H1 (cell line): ENCODE measurements at regions not wholly inside any gene's neighbourhood (a gene's known extent, or its start where the extent isn't known, plus 50 kb on each side); places are given as distances from the start of the nearest gene placed in this dataset.
A peak's percentile ranks its signal among the peaks of the same experiment; 100 is the strongest.

Experiments
- BACH1 ChIP-seq: IDR thresholded peaks from 2 replicates; pipeline ENCODE4 v1.6.1; 2012; ENCODE audit warnings: low read length, improper control_type of control experiment
- CBX8 ChIP-seq: fragments of 300-800, 300-1000 bp; sonication (generic); IDR thresholded peaks from 2 replicates; pipeline ENCODE4 v1.7.1; 2016; ENCODE audit warnings: low read depth, low read length, borderline replicate concordance
- CREB1 ChIP-seq: IDR thresholded peaks from 2 replicates; pipeline ENCODE4 v1.6.1; 2012; ENCODE audit warnings: inconsistent platforms
- EZH2 ChIP-seq: fragments of 200-600 bp; sonication (generic); IDR thresholded peaks from 2 replicates; pipeline ENCODE4 v1.7.1; 2012; ENCODE audit warnings: low read depth, mild to moderate bottlenecking, moderate library complexity, low read length, inconsistent platforms; ENCODE audit not compliant: severe bottlenecking
- HDAC2 ChIP-seq, 2 experiments: fragments of 300-600 bp in 1 of 2; sonication (generic) in 1 of 2; IDR thresholded peaks; 2 replicates each; pipeline ENCODE4 v1.6.1; 2011 to 2012; ENCODE audit warnings: low read depth in 2 of 2, low read length in 2 of 2, mild to moderate bottlenecking in 2 of 2, moderate library complexity in 2 of 2, borderline replicate concordance in 1 of 2, inconsistent platforms in 1 of 2
- KDM5A ChIP-seq: fragments of 200-600 bp; IDR thresholded peaks from 2 replicates; pipeline ENCODE4 v1.7.1; 2012; ENCODE audit warnings: mild to moderate bottlenecking, low read length, inconsistent platforms, mixed read lengths
- MAFK ChIP-seq: IDR thresholded peaks from 2 replicates; pipeline ENCODE4 v1.6.1; 2012; ENCODE audit warnings: low read depth, mild to moderate bottlenecking, improper control_type of control experiment, low read length
- RBBP5 ChIP-seq: IDR thresholded peaks from 2 replicates; pipeline ENCODE4 v1.7.1; 2012; ENCODE audit warnings: low read depth, mild to moderate bottlenecking, inconsistent platforms, low read length, moderate library complexity, borderline replicate concordance
- SIN3A ChIP-seq, 2 experiments: IDR thresholded peaks in 1 of 2; conservative IDR thresholded peaks in 1 of 2; 2 replicates each; pipeline ENCODE4 v1.6.1; 2011 to 2012; ENCODE audit warnings: low read length in 2 of 2, improper control_type of control experiment in 1 of 2, low read depth in 1 of 2, mild to moderate bottlenecking in 1 of 2
- SIRT6 ChIP-seq: IDR thresholded peaks from one replicate; pipeline ENCODE4 v1.7.1; 2012; ENCODE audit warnings: low read length, inconsistent platforms
- SP1 ChIP-seq: IDR thresholded peaks from 2 replicates; pipeline ENCODE4 v1.6.1; 2011; ENCODE audit warnings: low read depth, low read length
- SP2 ChIP-seq: IDR thresholded peaks from 2 replicates; pipeline ENCODE4 v1.6.1; 2012; ENCODE audit warnings: mild to moderate bottlenecking, low read length, inconsistent platforms
- SP4 ChIP-seq: IDR thresholded peaks from 2 replicates; pipeline ENCODE4 v1.6.1; 2012; ENCODE audit warnings: low read length, inconsistent platforms
- SRF ChIP-seq: IDR thresholded peaks from 2 replicates; pipeline ENCODE4 v1.6.1; 2011; ENCODE audit warnings: mild to moderate bottlenecking, low read depth, low read length, moderate library complexity
- TAF1 ChIP-seq: IDR thresholded peaks from 2 replicates; pipeline ENCODE4 v1.6.1; 2011; ENCODE audit warnings: mild to moderate bottlenecking, low read depth, low read length
- TAF7 ChIP-seq: optimal IDR thresholded peaks from 2 replicates; pipeline ENCODE3; 2011; ENCODE audit warnings: low read depth, mild to moderate bottlenecking, inconsistent platforms, low read length, moderate library complexity, borderline replicate concordance
- TEAD4 ChIP-seq: IDR thresholded peaks from 2 replicates; pipeline ENCODE4 v1.6.1; 2012; ENCODE audit warnings: low read depth, low read length, inconsistent platforms, mixed read lengths
- TF ChIP-seq, protein P1 (sequence below): IDR thresholded peaks from 2 replicates; pipeline ENCODE4 v1.6.1; 2011; ENCODE audit warnings: low read length, improper control_type of control experiment
- TF ChIP-seq, protein P2 (sequence below): IDR thresholded peaks from 2 replicates; pipeline ENCODE4 v1.6.1; 2011; ENCODE audit warnings: low read depth, mild to moderate bottlenecking, low read length; ENCODE audit not compliant: insufficient read depth
- TF ChIP-seq, protein P3 (sequence below), 3 experiments: IDR thresholded peaks; 1 replicate in 2 of 3; 2 replicates in 1 of 3; pipeline versions ENCODE4 v1.5.1 to v1.6.1; 2011; ENCODE audit warnings: low read length in 3 of 3, mild to moderate bottlenecking in 3 of 3, inconsistent platforms in 2 of 3, low read depth in 1 of 3, moderate library complexity in 1 of 3; ENCODE audit not compliant: insufficient read depth in 1 of 3; ENCODE audit errors: control extremely low read depth in 1 of 3

DNA sequence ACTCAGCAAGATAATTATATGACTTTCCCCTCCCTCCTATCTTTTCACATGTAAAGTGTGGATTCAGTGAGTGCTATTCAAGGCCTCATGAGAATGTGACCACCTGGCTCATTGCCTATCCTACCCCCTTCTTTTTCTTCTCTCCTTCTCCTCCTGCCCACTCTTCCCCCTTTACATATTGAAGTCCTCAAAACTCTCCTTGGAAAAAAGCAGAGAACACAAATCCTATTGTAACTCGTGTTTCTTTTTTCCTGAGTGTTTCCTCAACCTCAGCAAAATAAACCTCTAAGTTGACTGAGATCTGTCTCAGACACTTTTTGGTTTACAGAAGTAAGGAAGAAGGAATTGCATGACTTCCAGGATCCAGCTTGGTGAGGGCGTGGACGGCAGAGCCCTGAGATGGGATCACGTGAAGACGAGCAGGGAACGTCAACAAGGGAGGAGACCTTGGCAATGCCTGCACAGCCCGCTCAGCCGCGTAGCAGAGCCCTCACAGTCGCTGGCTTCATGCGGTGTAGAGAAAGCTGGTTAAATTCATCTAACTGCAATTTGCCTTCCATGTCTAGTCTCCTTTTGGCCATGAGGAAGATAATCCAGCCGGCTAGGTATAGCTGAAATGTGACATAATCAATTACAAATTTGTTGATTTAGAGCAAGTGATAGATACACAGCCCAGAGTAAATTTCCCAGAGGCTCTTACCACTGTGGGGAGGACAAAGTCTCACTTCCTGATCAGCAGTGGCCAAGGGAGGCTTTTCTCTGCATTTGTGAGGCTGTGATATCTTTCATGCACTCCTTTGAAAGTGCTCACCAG lies 75.7 kb downstream of the LYZL2 start (continued):
- TF ChIP-seq, protein P1, sequence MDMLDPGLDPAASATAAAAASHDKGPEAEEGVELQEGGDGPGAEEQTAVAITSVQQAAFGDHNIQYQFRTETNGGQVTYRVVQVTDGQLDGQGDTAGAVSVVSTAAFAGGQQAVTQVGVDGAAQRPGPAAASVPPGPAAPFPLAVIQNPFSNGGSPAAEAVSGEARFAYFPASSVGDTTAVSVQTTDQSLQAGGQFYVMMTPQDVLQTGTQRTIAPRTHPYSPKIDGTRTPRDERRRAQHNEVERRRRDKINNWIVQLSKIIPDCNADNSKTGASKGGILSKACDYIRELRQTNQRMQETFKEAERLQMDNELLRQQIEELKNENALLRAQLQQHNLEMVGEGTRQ: peak; percentile 89
- TF ChIP-seq HDAC2 (IDR thresholded peaks at IDR 0.05; ENCODE audit: borderline replicate concordance in 1 of 2, low read depth in 2 of 2, low read length in 2 of 2) (0 out of 4 replicates have a peak, but pooled peaks of 1 of the 2 experiments have one; percentile 50), SP2 (no peak), SP4 (no peak), MAFK (no peak), SIN3A (conservative IDR thresholded peaks at IDR 0.05 in 1 of 2, IDR thresholded peaks at IDR 0.05 in 1 of 2; ENCODE audit: low read depth in 1 of 2, low read length in 2 of 2) (0 out of 4 replicates have a peak, but pooled peaks of 1 of the 2 experiments have one; percentile 31), CBX8 (no peak), EZH2 (no peak), TAF7 (peak; percentile 63), RBBP5 (0 out of 2 replicates have a peak, but pooled peaks have one; percentile 22), TEAD4 (no peak), CREB1 (peak; percentile 24; the same call in 1 of the 2 replicates), SIRT6 (no peak), TAF1 (peak; percentile 67; the same call in 1 of the 2 replicates), KDM5A (no peak), SRF (no peak), BACH1 (no peak), SP1 (no peak)
- TF ChIP-seq, protein P2, sequence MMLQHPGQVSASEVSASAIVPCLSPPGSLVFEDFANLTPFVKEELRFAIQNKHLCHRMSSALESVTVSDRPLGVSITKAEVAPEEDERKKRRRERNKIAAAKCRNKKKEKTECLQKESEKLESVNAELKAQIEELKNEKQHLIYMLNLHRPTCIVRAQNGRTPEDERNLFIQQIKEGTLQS: peak; percentile 51; the same call in 1 of the 2 replicates
- TF ChIP-seq, protein P3, sequence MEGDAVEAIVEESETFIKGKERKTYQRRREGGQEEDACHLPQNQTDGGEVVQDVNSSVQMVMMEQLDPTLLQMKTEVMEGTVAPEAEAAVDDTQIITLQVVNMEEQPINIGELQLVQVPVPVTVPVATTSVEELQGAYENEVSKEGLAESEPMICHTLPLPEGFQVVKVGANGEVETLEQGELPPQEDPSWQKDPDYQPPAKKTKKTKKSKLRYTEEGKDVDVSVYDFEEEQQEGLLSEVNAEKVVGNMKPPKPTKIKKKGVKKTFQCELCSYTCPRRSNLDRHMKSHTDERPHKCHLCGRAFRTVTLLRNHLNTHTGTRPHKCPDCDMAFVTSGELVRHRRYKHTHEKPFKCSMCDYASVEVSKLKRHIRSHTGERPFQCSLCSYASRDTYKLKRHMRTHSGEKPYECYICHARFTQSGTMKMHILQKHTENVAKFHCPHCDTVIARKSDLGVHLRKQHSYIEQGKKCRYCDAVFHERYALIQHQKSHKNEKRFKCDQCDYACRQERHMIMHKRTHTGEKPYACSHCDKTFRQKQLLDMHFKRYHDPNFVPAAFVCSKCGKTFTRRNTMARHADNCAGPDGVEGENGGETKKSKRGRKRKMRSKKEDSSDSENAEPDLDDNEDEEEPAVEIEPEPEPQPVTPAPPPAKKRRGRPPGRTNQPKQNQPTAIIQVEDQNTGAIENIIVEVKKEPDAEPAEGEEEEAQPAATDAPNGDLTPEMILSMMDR (IDR thresholded peaks at IDR 0.05; ENCODE audit: control extremely low read depth in 1 of 3, insufficient read depth in 1 of 3, low read depth in 1 of 3, low read length in 3 of 3): no peak
